ENCODE measurements at regions not wholly inside any gene's neighbourhood (a gene's known extent, or its start where the extent isn't known, plus 50 kb on each side); places are given as distances from the start of the nearest gene placed in this dataset.

GRCh38 chr6:92864966-92865555, 554.3 kb downstream of the EPHA7 start:
- no peak for TF ChIP-seq EZH2 (IDR thresholded peaks at IDR 0.05; ENCODE audit: low read length, missing control alignments)
- TF ChIP-seq, protein P1, sequence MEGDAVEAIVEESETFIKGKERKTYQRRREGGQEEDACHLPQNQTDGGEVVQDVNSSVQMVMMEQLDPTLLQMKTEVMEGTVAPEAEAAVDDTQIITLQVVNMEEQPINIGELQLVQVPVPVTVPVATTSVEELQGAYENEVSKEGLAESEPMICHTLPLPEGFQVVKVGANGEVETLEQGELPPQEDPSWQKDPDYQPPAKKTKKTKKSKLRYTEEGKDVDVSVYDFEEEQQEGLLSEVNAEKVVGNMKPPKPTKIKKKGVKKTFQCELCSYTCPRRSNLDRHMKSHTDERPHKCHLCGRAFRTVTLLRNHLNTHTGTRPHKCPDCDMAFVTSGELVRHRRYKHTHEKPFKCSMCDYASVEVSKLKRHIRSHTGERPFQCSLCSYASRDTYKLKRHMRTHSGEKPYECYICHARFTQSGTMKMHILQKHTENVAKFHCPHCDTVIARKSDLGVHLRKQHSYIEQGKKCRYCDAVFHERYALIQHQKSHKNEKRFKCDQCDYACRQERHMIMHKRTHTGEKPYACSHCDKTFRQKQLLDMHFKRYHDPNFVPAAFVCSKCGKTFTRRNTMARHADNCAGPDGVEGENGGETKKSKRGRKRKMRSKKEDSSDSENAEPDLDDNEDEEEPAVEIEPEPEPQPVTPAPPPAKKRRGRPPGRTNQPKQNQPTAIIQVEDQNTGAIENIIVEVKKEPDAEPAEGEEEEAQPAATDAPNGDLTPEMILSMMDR (conservative IDR thresholded peaks at IDR 0.05 in 1 of 2, IDR thresholded peaks at IDR 0.05 in 1 of 2; ENCODE audit: low read depth in 1 of 2, low read length in 2 of 2), result no peak

Measured in fibroblast of lung (primary cell).